ENCODE measurements at regions not wholly inside any gene's neighbourhood (a gene's known extent, or its start where the extent isn't known, plus 50 kb on each side); places are given as distances from the start of the nearest gene placed in this dataset.

DNA sequence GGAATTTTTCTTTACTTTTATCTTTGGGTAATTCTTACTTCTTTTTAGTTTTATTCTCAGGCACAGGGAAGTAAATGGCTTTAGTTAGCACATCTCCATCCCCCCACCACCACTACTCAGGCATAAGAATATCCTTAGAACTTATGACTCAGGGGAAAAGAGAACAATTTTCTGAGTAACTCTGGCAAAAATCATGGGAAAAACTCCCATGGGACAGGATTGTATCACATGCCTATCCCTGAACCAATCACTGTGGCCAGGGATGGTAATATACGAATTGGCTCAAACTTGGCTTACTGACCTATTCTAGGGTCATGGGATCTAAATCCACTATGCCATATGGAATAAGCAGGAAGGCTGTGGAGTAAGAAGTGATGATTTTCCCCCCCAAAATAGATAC is 339.1 kb downstream of the BTBD3 start:
- H2BK120ac ChIP-seq (replicated peaks; ENCODE audit: low read depth, low read length): no peak overlapping the region
- H3K14ac ChIP-seq (ENCODE audit: insufficient read length): no peak overlapping the region
- no peak overlapping the region for H3K56ac ChIP-seq (replicated peaks; ENCODE audit: insufficient read length, low read depth, low read length)
- H3K9ac ChIP-seq (replicated peaks in 1 of 4; ENCODE audit: extremely low read depth in 1 of 4, low read depth in 3 of 4, low read length in 3 of 4): no peak overlapping the region
- H3K79me1 ChIP-seq (ENCODE audit: low read depth, low read length): no peaks in the 10 kb centered on the region
- H3K4me1 ChIP-seq (replicated peaks in 1 of 4; ENCODE audit: control insufficient read depth in 3 of 4, insufficient read depth in 4 of 4, low read length in 3 of 4): peaks cover 0 to 8% (median 5%) of the 10 kb centered on the region in 4 experiments; a peak in 3 of 7 replicates
- H4K8ac ChIP-seq (ENCODE audit: extremely low read depth, insufficient read depth, low read length): no peak overlapping the region
- DNase-seq (ENCODE audit: low read depth in 1 of 2, low spot score in 2 of 2) (no peak), FAIRE-seq (no peak)
- TF ChIP-seq EGR1 (IDR thresholded peaks at IDR 0.05; ENCODE audit: borderline replicate concordance, low read depth, low read length) (no peak), SAP30 (IDR thresholded peaks at IDR 0.05; ENCODE audit: insufficient read depth, insufficient replicate concordance, low read length) (no peak), TAF7 (optimal IDR thresholded peaks at IDR 0.05; ENCODE audit: borderline replicate concordance, low read depth, low read length) (no peak), SRF (IDR thresholded peaks at IDR 0.05; ENCODE audit: low read depth, low read length) (no peak), KDM1A (IDR thresholded peaks at IDR 0.05; ENCODE audit: borderline replicate concordance, low read length) (no peak), CBX5 (IDR thresholded peaks at IDR 0.05; ENCODE audit: low read depth, low read length) (no peak), RXRA (IDR thresholded peaks at IDR 0.05; ENCODE audit: insufficient read depth, low read depth, low read length) (no peak), TEAD4 (IDR thresholded peaks at IDR 0.05; ENCODE audit: low read depth, low read length) (no peak), YY1 (IDR thresholded peaks at IDR 0.05; ENCODE audit: low read depth, low read length) (no peak)
- H3K18ac ChIP-seq (ENCODE audit: extremely low read depth, low read length): no peak overlapping the region
- no peaks in the 10 kb centered on the region for H3K27me3 ChIP-seq (replicated peaks in 1 of 4; ENCODE audit: control insufficient read depth in 3 of 4, extremely low read depth in 1 of 4, insufficient read depth in 3 of 4, low read length in 3 of 4)
- no peaks in the 10 kb centered on the region for H3K79me2 ChIP-seq (ENCODE audit: control insufficient read depth in 1 of 2, insufficient read depth in 2 of 2, low read length in 2 of 2)
- WGBS, 2 experiments (ENCODE audit: extremely low coverage in 1 of 2, insufficient coverage in 1 of 2, insufficient read length in 1 of 2, insufficient replicate concordance in 2 of 2, low coverage in 1 of 2, low lambda C conversion rate in 2 of 2, missing lambda C conversion rate in 1 of 2): 40% methylated on average over 1 of the region's 1 CpG; no CpG with 5 or more reads in 1 of the 2 experiments
- H2BK5ac ChIP-seq (ENCODE audit: low read depth, low read length): no peak overlapping the region
- no peak overlapping the region for H2BK12ac ChIP-seq (ENCODE audit: low read depth, low read length)
- H3K9me3 ChIP-seq (ENCODE audit: insufficient read depth in 2 of 2, low read depth in 1 of 2, low read length in 1 of 2): no peaks in the 10 kb centered on the region
- H2BK15ac ChIP-seq (ENCODE audit: low read length): no peak overlapping the region
- H3K23me2 ChIP-seq (ENCODE audit: low read depth, low read length): no peaks in the 10 kb centered on the region
- no peak overlapping the region for H3K4me2 ChIP-seq (ENCODE audit: insufficient read depth in 1 of 2, low read depth in 2 of 2, low read length in 2 of 2)
- H3K36me3 ChIP-seq (ENCODE audit: control insufficient read depth in 2 of 4, insufficient read depth in 4 of 4, low read length in 3 of 4): no peaks in the 10 kb centered on the region
- H3K4ac ChIP-seq (replicated peaks; ENCODE audit: insufficient read length, low read depth, low read length): no peak overlapping the region
- H2BK20ac ChIP-seq (ENCODE audit: low read length): no peak overlapping the region
- H4K20me1 ChIP-seq (replicated peaks in 1 of 2; ENCODE audit: control insufficient read depth in 1 of 2, insufficient read depth in 2 of 2, low read length in 2 of 2): no peaks in the 10 kb centered on the region
- H2AFZ ChIP-seq (ENCODE audit: low read length): no peak overlapping the region
- H2AK5ac ChIP-seq (ENCODE audit: low read depth, low read length): no peak overlapping the region
- H4K91ac ChIP-seq (replicated peaks; ENCODE audit: insufficient read length, low read length): no peak overlapping the region
- H4K5ac ChIP-seq (ENCODE audit: insufficient read length, low read depth, low read length): no peak overlapping the region
- no peak overlapping the region for H3K23ac ChIP-seq (ENCODE audit: insufficient read length)
- H3K4me3 ChIP-seq (ENCODE audit: extremely low read depth in 1 of 4, insufficient read depth in 2 of 4, low read depth in 3 of 4, low read length in 4 of 4): no peak overlapping the region
- POLR2A ChIA-PET (ENCODE audit: partially characterized antibody): no interaction called here
- CTCF ChIA-PET (ENCODE audit: partially characterized antibody): interaction anchor here (0.7 to 0.9 kb wide), 2 partner anchors 101 to 274 kb away, joined by 3 to 4 read pairs; no protein-coding TSS in a partner anchor
- H3K27ac ChIP-seq (ENCODE audit: low read depth, low read length): no peak overlapping the region

Measured in H1 (cell line).